AG04449 (cell line): ENCODE measurements at regions not wholly inside any gene's neighbourhood (a gene's known extent, or its start where the extent isn't known, plus 50 kb on each side); places are given as distances from the start of the nearest gene placed in this dataset.
"Not testable (repeated sequence)": the region's sequence is repeated elsewhere in the genome, so short reads cannot be mapped to it uniquely, and the experiment has no call there.

Source experiments
- CTCF ChIA-PET: fragments of 350-600 bp; formaldehyde crosslinking; extraction: SDS; loops from one replicate; lab custom pipeline; 2021; ENCODE audit warnings: antibody characterized with exemption; lab: Yijun Ruan, JAX
- POLR2A ChIA-PET: fragments of 400-600, 350-600 bp; formaldehyde crosslinking; extraction: SDS; loops from one replicate; lab custom pipeline; 2020; ENCODE audit warnings: antibody characterized with exemption, inconsistent platforms; lab: Yijun Ruan, JAX
- DNase-seq: peaks from one replicate; pipeline ENCODE4 v3.0.0-alpha.2; 2010; ENCODE audit warnings: low read depth, low spot score
- H3K4me3 ChIP-seq: 2 replicates; pipeline ENCODE4 v1.5.1; 2011; ENCODE audit warnings: low read depth, mild to moderate bottlenecking, control low read depth, low read length
- CTCF ChIP-seq: IDR thresholded peaks from one replicate; pipeline ENCODE4 v1.5.1; 2011; ENCODE audit warnings: mild to moderate bottlenecking, moderate library complexity, low read length, control low read depth, inconsistent platforms; ENCODE audit not compliant: insufficient read depth; ENCODE audit errors: missing control alignments

- ChIA-PET CTCF (no interaction called here), POLR2A (no interaction called here)
- TF ChIP-seq CTCF = no peak
- no peak for DNase-seq
- no peak overlapping the region for H3K4me3 ChIP-seq
Measured at GRCh38 chr6:116996842-116997241, 119.8 kb downstream of the RFX6 start.

GRCh38 chr6:116997496-116997895, 120.5 kb downstream of the RFX6 start:
- TF ChIP-seq CTCF = no peak
- CTCF ChIA-PET = no interaction called here
- DNase-seq = no peak
- POLR2A ChIA-PET = no interaction called here
- no peak overlapping the region for H3K4me3 ChIP-seq

GRCh38 chr6:117007659-117008058, 130.6 kb downstream of the RFX6 start:
- no peak for DNase-seq
- CTCF ChIA-PET = no interaction called here
- POLR2A ChIA-PET = no interaction called here
- H3K4me3 ChIP-seq = no peak overlapping the region
- TF ChIP-seq CTCF = no peak

- CTCF ChIA-PET = interaction anchor here (0.6 kb wide), 1 partner anchor 28 kb away, joined by 3 read pairs; no protein-coding TSS in a partner anchor
- POLR2A ChIA-PET = no interaction called here
- TF ChIP-seq CTCF = no peak
- H3K4me3 ChIP-seq = no peak overlapping the region
- DNase-seq = no peak
Measured at GRCh38 chr6:117008618-117009017, 131.6 kb downstream of the RFX6 start.

- CTCF ChIA-PET, POLR2A ChIA-PET, DNase-seq, H3K4me3 ChIP-seq: not testable (repeated sequence)
Measured at GRCh38 chr6:117014641-117015473, 137.8 kb downstream of the RFX6 start.

GRCh38 chr6:117015474-117015804, 138.4 kb downstream of the RFX6 start:
- DNase-seq, CTCF ChIA-PET, H3K4me3 ChIP-seq, POLR2A ChIA-PET: not testable (repeated sequence)

GRCh38 chr6:117018771-117019170, 141.7 kb downstream of the RFX6 start:
- no peak overlapping the region for H3K4me3 ChIP-seq
- DNase-seq = no peak
- ChIA-PET CTCF (no interaction called here), POLR2A (no interaction called here)
- no peak for TF ChIP-seq CTCF
